ENCODE measurements at regions not wholly inside any gene's neighbourhood (a gene's known extent, or its start where the extent isn't known, plus 50 kb on each side); places are given as distances from the start of the nearest gene placed in this dataset.

DNA sequence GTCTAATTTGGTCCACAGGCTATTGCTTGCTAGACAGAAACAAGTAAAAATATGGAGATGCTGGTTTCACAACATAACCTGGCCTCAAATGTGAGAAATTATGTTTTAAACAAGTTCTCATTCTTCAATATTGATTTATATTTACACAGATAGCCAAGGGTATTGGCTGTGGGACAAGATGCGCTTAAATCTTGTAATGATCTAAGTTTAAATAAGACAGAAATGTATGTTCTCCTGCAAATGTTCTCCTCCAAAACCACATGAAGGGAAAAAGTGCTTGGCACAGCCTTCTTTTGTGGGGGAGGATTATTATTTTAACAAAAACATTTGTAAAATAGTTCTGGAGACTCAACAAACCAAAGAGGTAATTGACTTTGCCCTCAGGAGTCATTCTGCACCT, 356.0 kb downstream of the DMAC1 start:
- DNase-seq (ENCODE audit: low spot score), result no peak
- BruUV-seq (replicated peaks), result no TSS peak
- TF ChIP-seq CTCF (conservative IDR thresholded peaks at IDR 0.05; ENCODE audit: low read length) (no peak), EZH2phosphoT487 (IDR thresholded peaks at IDR 0.05; ENCODE audit: borderline replicate concordance, low read depth, low read length) (no peak)
- Histone ChIP-seq H3K4me2 (ENCODE audit: low read length) (no peak overlapping the region), H3K27ac (ENCODE audit: low read depth, low read length, poor library complexity, severe bottlenecking) (no peak overlapping the region), H3K9me3 (ENCODE audit: low read length) (no peaks in the 10 kb centered on the region), H3K9me2 (ENCODE audit: insufficient read depth, low read length) (no peaks in the 10 kb centered on the region), H3K36me3 (ENCODE audit: insufficient read depth, low read length) (no peaks in the 10 kb centered on the region), H2AFZ (ENCODE audit: low read length) (no peak overlapping the region), H3K4me1 (ENCODE audit: insufficient read depth, low read length, poor library complexity, severe bottlenecking) (no peaks in the 10 kb centered on the region), H4K20me1 (ENCODE audit: insufficient read depth, low read length) (no peaks in the 10 kb centered on the region), H3K79me2 (ENCODE audit: insufficient read depth, low read depth, low read length) (no peaks in the 10 kb centered on the region), H3K4me3 (ENCODE audit: low read depth, low read length, poor library complexity, severe bottlenecking) (no peak overlapping the region)
- ChIA-PET CTCF (ENCODE audit: unreplicated experiment) (no interaction called here), POLR2A (no interaction called here)
- intact Hi-C loops (cut with micrococcal nuclease; ENCODE audit: unreplicated experiment), result no loop called here

DNA sequence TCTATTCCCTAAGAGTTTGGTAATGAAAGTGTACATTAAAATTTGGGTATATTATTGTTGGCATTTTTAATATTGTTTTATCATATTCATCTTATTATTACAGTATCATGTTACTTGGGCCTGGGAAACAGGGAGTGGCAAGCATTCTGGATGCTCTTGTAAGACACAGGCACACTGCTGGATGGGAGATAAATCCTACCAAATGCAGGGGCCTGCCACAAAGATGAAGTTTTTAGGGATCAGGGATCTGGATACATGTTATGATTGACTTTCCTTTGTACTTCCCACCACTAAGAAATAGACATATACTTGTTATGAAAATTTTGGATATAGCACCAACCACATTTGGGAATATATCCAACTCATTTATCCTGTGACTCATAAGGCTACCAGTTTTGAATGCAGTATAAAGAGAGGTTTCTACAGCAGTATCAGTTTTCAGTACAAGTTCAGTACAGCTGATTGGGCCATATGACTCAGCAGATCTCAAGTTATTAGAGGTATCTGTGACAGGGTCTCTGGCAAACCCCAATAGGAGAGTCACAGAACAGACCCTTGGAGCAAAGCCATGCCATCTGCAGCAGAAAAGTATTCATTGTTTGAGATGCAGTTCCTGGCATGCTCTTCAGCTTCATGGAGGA, 360.1 kb downstream of the DMAC1 start:
- H2AFZ ChIP-seq (ENCODE audit: low read length), result no peak overlapping the region
- intact Hi-C loops (cut with micrococcal nuclease; ENCODE audit: unreplicated experiment), result no loop called here
- BruUV-seq (replicated peaks), result no TSS peak

More for the DNA sequence above, 360.1 kb downstream of the DMAC1 start:
- H3K4me1 ChIP-seq (ENCODE audit: insufficient read depth, low read length, poor library complexity, severe bottlenecking), result no peaks in the 10 kb centered on the region
- no peaks in the 10 kb centered on the region for H3K9me2 ChIP-seq (ENCODE audit: insufficient read depth, low read length)
- H3K9me3 ChIP-seq (ENCODE audit: low read length), result no peaks in the 10 kb centered on the region
- TF ChIP-seq CTCF (conservative IDR thresholded peaks at IDR 0.05; ENCODE audit: low read length), result no peak
- no peak for TF ChIP-seq EZH2phosphoT487 (IDR thresholded peaks at IDR 0.05; ENCODE audit: borderline replicate concordance, low read depth, low read length)
- CTCF ChIA-PET (ENCODE audit: unreplicated experiment), result no interaction called here
- POLR2A ChIA-PET, result no interaction called here
- H3K79me2 ChIP-seq (ENCODE audit: insufficient read depth, low read depth, low read length), result no peaks in the 10 kb centered on the region
- H3K4me3 ChIP-seq (ENCODE audit: low read depth, low read length, poor library complexity, severe bottlenecking), result no peak overlapping the region
- H4K20me1 ChIP-seq (ENCODE audit: insufficient read depth, low read length), result no peaks in the 10 kb centered on the region
- no peak overlapping the region for H3K4me2 ChIP-seq (ENCODE audit: low read length)
- H3K27ac ChIP-seq (ENCODE audit: low read depth, low read length, poor library complexity, severe bottlenecking), result no peak overlapping the region
- DNase-seq (ENCODE audit: low spot score), result no peak
- H3K36me3 ChIP-seq (ENCODE audit: insufficient read depth, low read length), result no peaks in the 10 kb centered on the region
